GM23248 (cell line): ENCODE measurements at regions not wholly inside any gene's neighbourhood (a gene's known extent, or its start where the extent isn't known, plus 50 kb on each side); places are given as distances from the start of the nearest gene placed in this dataset.
"Not testable (repeated sequence)": the region's sequence is repeated elsewhere in the genome, so short reads cannot be mapped to it uniquely, and the experiment has no call there.

ENCODE experiments used
- DNase-seq: peaks from one replicate; pipeline ENCODE4 v3.0.0-alpha.2; 2015
- H2AFZ ChIP-seq: fragments of 200-600 bp; sonication (generic); 2 replicates; pipeline ENCODE4 v1.6.1; 2016; ENCODE audit warnings: antibody characterized with exemption
- H3F3A ChIP-seq: fragments of 200-600 bp; sonication (generic); 2 replicates; pipeline ENCODE4 v1.6.1; 2016; ENCODE audit warnings: mild to moderate bottlenecking, antibody characterized with exemption, mixed run types; ENCODE audit not compliant: insufficient read depth
- H3K27ac ChIP-seq: fragments of 200-600 bp; sonication (generic); 2 replicates; pipeline ENCODE4 v1.5.1; 2016; ENCODE audit warnings: mild to moderate bottlenecking
- H3K27me3 ChIP-seq: fragments of 200-600 bp; sonication (generic); replicated peaks from 2 replicates; pipeline ENCODE4 v1.6.1; 2016; ENCODE audit warnings: mild to moderate bottlenecking; ENCODE audit not compliant: insufficient read depth
- H3K36me3 ChIP-seq: fragments of 200-600 bp; sonication (generic); 2 replicates; pipeline ENCODE4 v1.6.1; 2016; ENCODE audit warnings: low read depth, mild to moderate bottlenecking
- H3K4me1 ChIP-seq: fragments of 200-600 bp; sonication (generic); 2 replicates; pipeline ENCODE4 v1.6.1; 2016; ENCODE audit warnings: mild to moderate bottlenecking; ENCODE audit not compliant: insufficient read depth
- H3K4me2 ChIP-seq: fragments of 200-600 bp; sonication (generic); one replicate; pipeline ENCODE4 v1.6.1; 2016; ENCODE audit warnings: mild to moderate bottlenecking; ENCODE audit not compliant: unreplicated experiment
- H3K4me3 ChIP-seq: fragments of 200-600 bp; sonication (generic); 2 replicates; pipeline ENCODE4 v1.5.1; 2016; ENCODE audit warnings: mild to moderate bottlenecking
- H3K79me2 ChIP-seq: fragments of 200-600 bp; sonication (generic); 2 replicates; pipeline ENCODE4 v1.6.1; 2016; ENCODE audit warnings: mild to moderate bottlenecking; ENCODE audit not compliant: insufficient read depth
- H3K9ac ChIP-seq: fragments of 200-600 bp; sonication (generic); 2 replicates; pipeline ENCODE4 v1.6.1; 2016; ENCODE audit warnings: mild to moderate bottlenecking
- H3K9me2 ChIP-seq: fragments of 200-600 bp; sonication (generic); 2 replicates; pipeline ENCODE4 v1.6.1; 2016; ENCODE audit warnings: mixed run types, mild to moderate bottlenecking, moderate library complexity; ENCODE audit not compliant: insufficient read depth
- H3K9me3 ChIP-seq: fragments of 200-600 bp; sonication (generic); one replicate; pipeline ENCODE4 v1.6.1; 2017; ENCODE audit warnings: low read depth
- H4K20me1 ChIP-seq: fragments of 200-600 bp; sonication (generic); 2 replicates; pipeline ENCODE4 v1.6.0; 2016; ENCODE audit not compliant: insufficient read depth
- EZH2 ChIP-seq: fragments of 200-600 bp; sonication (generic); IDR thresholded peaks from 2 replicates; pipeline ENCODE4 v1.6.1; 2018; ENCODE audit warnings: antibody characterized with exemption, mild to moderate bottlenecking; ENCODE audit not compliant: insufficient read depth, poor library complexity, severe bottlenecking
- EZH2phosphoT487 ChIP-seq: fragments of 200-600 bp; sonication (generic); IDR thresholded peaks from 2 replicates; pipeline ENCODE4 v1.6.1; 2018; ENCODE audit warnings: antibody characterized with exemption, moderate library complexity, mild to moderate bottlenecking, low read depth; ENCODE audit not compliant: insufficient read depth
- WGBS, 2 experiments: methylation state at CpG; one replicate each; pipeline ENCODE4 v1.1.6; 2015 to 2017; ENCODE audit warnings: low lambda C conversion rate in 2 of 2, low coverage in 1 of 2; ENCODE audit errors: missing lambda C conversion rate in 2 of 2; 5-methylcytosine and 5-hydroxymethylcytosine counted together
- in situ Hi-C: fragments of 300-500 bp; cut with MboI; formaldehyde crosslinking; loops from 2 replicates; pipeline ENCODE4 v1.15.0; 2020

- no peaks in the 10 kb centered on the region for H3K9me3 ChIP-seq
- no peaks in the 10 kb centered on the region for H3K79me2 ChIP-seq
- H4K20me1 ChIP-seq, result no peaks in the 10 kb centered on the region
- H3K4me1 ChIP-seq, result no peaks in the 10 kb centered on the region
- H3K27ac ChIP-seq, result no peak overlapping the region
- H3K9ac ChIP-seq, result no peak overlapping the region
- TF ChIP-seq EZH2, result no peak
- TF ChIP-seq EZH2phosphoT487, result no peak
- H2AFZ ChIP-seq, result no peak overlapping the region
- no peak overlapping the region for H3K4me3 ChIP-seq
- DNase-seq, result no peak
- in situ Hi-C loops, result no loop called here
- no peaks in the 10 kb centered on the region for H3K9me2 ChIP-seq
- H3K4me2 ChIP-seq, result no peak overlapping the region
- no peaks in the 10 kb centered on the region for H3F3A ChIP-seq
- H3K36me3 ChIP-seq, result no peaks in the 10 kb centered on the region
- WGBS, 2 experiments, result 73 to 78% methylated on average over 12 to 13 of the region's 13 CpGs
- H3K27me3 ChIP-seq, result no peaks in the 10 kb centered on the region
These were observed 270.1 kb downstream of the ADGRD1 start for GRCh38 chr12:131223791-131224225.

GRCh38 chr12:131224226-131225065 is 270.7 kb downstream of the ADGRD1 start:
- DNase-seq, H3K9me2 ChIP-seq, H4K20me1 ChIP-seq, H3K27me3 ChIP-seq, H3K79me2 ChIP-seq, H3K9ac ChIP-seq, H3F3A ChIP-seq, H3K4me3 ChIP-seq, H3K27ac ChIP-seq, in situ Hi-C loops, H3K4me1 ChIP-seq, H2AFZ ChIP-seq, H3K9me3 ChIP-seq, H3K4me2 ChIP-seq, H3K36me3 ChIP-seq: not testable (repeated sequence)
- WGBS, 2 experiments, result 49 to 57% methylated on average over 1 to 13 of the region's 17 CpGs

- H3K36me3 ChIP-seq, in situ Hi-C loops, H3K4me3 ChIP-seq, H3K79me2 ChIP-seq, H3K9me3 ChIP-seq, DNase-seq, H2AFZ ChIP-seq, H4K20me1 ChIP-seq, H3K9ac ChIP-seq, H3K4me2 ChIP-seq, H3K9me2 ChIP-seq, H3K27me3 ChIP-seq, H3F3A ChIP-seq, H3K4me1 ChIP-seq, H3K27ac ChIP-seq: not testable (repeated sequence)
- WGBS, 2 experiments, result 3% methylated on average over 5 to 6 of the region's 12 CpGs
These were observed 271.3 kb downstream of the ADGRD1 start for GRCh38 chr12:131225066-131225380.

GRCh38 chr12:131226345-131227265 is 272.9 kb downstream of the ADGRD1 start:
- 35 to 37% methylated on average over 10 of the region's 12 CpGs for WGBS, 2 experiments

GRCh38 chr12:131227641-131228040 is 273.9 kb downstream of the ADGRD1 start:
- H3K4me1 ChIP-seq, H3K27me3 ChIP-seq, H3K27ac ChIP-seq, H2AFZ ChIP-seq, H3F3A ChIP-seq, H3K4me2 ChIP-seq, H3K9me2 ChIP-seq, H3K9ac ChIP-seq, H3K79me2 ChIP-seq, H3K9me3 ChIP-seq, DNase-seq, in situ Hi-C loops, H4K20me1 ChIP-seq, H3K36me3 ChIP-seq, H3K4me3 ChIP-seq: not testable (repeated sequence)
- 59 to 84% methylated on average over 4 to 20 of the region's 22 CpGs for WGBS, 2 experiments

More at GRCh38 chr12:131226345-131227265, 272.9 kb downstream of the ADGRD1 start:
- no peaks in the 10 kb centered on the region for H4K20me1 ChIP-seq
- H3K4me1 ChIP-seq, result no peaks in the 10 kb centered on the region
- H3K36me3 ChIP-seq, result no peaks in the 10 kb centered on the region
- H3K79me2 ChIP-seq, result no peaks in the 10 kb centered on the region
- no peaks in the 10 kb centered on the region for H3K9me2 ChIP-seq
- DNase-seq, result no peak
- no peak overlapping the region for H3K27ac ChIP-seq
- H3K4me2 ChIP-seq, result no peak overlapping the region
- H3K27me3 ChIP-seq, result no peaks in the 10 kb centered on the region
- no peaks in the 10 kb centered on the region for H3F3A ChIP-seq
- in situ Hi-C loops, result no loop called here
- H2AFZ ChIP-seq, result no peak overlapping the region
- H3K9ac ChIP-seq, result no peak overlapping the region
- TF ChIP-seq EZH2 (no peak), EZH2phosphoT487 (no peak)
- H3K4me3 ChIP-seq, result no peak overlapping the region
- H3K9me3 ChIP-seq, result no peaks in the 10 kb centered on the region

- H3K79me2 ChIP-seq, H3K36me3 ChIP-seq, H3K27ac ChIP-seq, H3K4me2 ChIP-seq, H2AFZ ChIP-seq, H3K9me2 ChIP-seq, H3K4me3 ChIP-seq, H3F3A ChIP-seq, H3K27me3 ChIP-seq, H3K9ac ChIP-seq, H3K4me1 ChIP-seq, H3K9me3 ChIP-seq, DNase-seq, H4K20me1 ChIP-seq, in situ Hi-C loops: not testable (repeated sequence)
- WGBS, 2 experiments, result 60 to 66% methylated on average over 7 of the region's 7 CpGs
These were observed 275.3 kb downstream of the ADGRD1 start for GRCh38 chr12:131229079-131229425.
